Panc1 (cell line): ENCODE measurements at regions not wholly inside any gene's neighbourhood (a gene's known extent, or its start where the extent isn't known, plus 50 kb on each side); places are given as distances from the start of the nearest gene placed in this dataset.

Experiments used
- ATAC-seq: fragments of 200-7000 bp; cut with Tn5 transposase; 2 replicates; pipeline ENCODE4 v1.9.1; 2020; ENCODE audit warnings: mild to moderate bottlenecking, moderate library complexity
- BruUV-seq: library from RNA; stranded (reverse); fragments of 400-500 nt; replicated peaks from 2 replicates; lab custom pipeline; 2021; lab: Mats Ljungman, UMichigan
- CTCF ChIA-PET: fragments of 300-600 bp; sonication (Branson Sonifier 250); formaldehyde crosslinking; loops from one replicate; lab custom pipeline; 2022; ENCODE audit warnings: antibody characterized with exemption; lab: Charles Lee
- POLR2A ChIA-PET: fragments of 300-600 bp; sonication (Branson Sonifier 250); formaldehyde crosslinking; loops from one replicate; lab custom pipeline; 2022; ENCODE audit warnings: antibody characterized with exemption; lab: Charles Lee
- DNase-seq: peaks from one replicate; pipeline ENCODE4 v3.0.0-alpha.2; 2010; ENCODE audit warnings: low read depth, low spot score
- H3K27ac ChIP-seq: 2 replicates; pipeline ENCODE4 v1.5.1; 2011; ENCODE audit warnings: mild to moderate bottlenecking, low read length, inconsistent platforms
- H3K27me3 ChIP-seq: fragments of 200-500 bp; sonication (Bioruptor generic); 2 replicates; pipeline ENCODE4 v1.6.0; 2014; ENCODE audit warnings: low read length, inconsistent platforms; ENCODE audit not compliant: control insufficient read depth, insufficient read depth
- H3K36me3 ChIP-seq: fragments of 200-500 bp; sonication (Bioruptor generic); 2 replicates; pipeline ENCODE4 v1.5.1; 2014; ENCODE audit warnings: inconsistent platforms, mild to moderate bottlenecking, low read length, moderate library complexity; ENCODE audit not compliant: control insufficient read depth, insufficient read depth
- H3K4me1 ChIP-seq: 2 replicates; pipeline ENCODE4 v1.5.1; 2011; ENCODE audit warnings: inconsistent platforms, mild to moderate bottlenecking, low read length, moderate library complexity; ENCODE audit not compliant: control insufficient read depth, insufficient read depth
- H3K4me3 ChIP-seq, 2 experiments: 2 replicates each; pipeline ENCODE4 v1.5.1; 2011 to 2012; ENCODE audit warnings: low read depth in 2 of 2, low read length in 2 of 2, mild to moderate bottlenecking in 2 of 2, inconsistent platforms in 1 of 2, moderate library complexity in 1 of 2
- H3K9me3 ChIP-seq: fragments of 200-500 bp; sonication (Bioruptor generic); 2 replicates; pipeline ENCODE4 v1.5.1; 2014; ENCODE audit warnings: low read depth, mild to moderate bottlenecking, inconsistent platforms, low read length, moderate library complexity; ENCODE audit not compliant: control insufficient read depth, insufficient read depth
- POLR2AphosphoS5 ChIP-seq: IDR thresholded peaks from 2 replicates; pipeline ENCODE4 v1.6.1; 2012; ENCODE audit warnings: mild to moderate bottlenecking, low read depth, low read length, moderate library complexity
- SIN3A ChIP-seq: IDR thresholded peaks from 2 replicates; pipeline ENCODE4 v1.6.1; 2012; ENCODE audit warnings: low read depth, mild to moderate bottlenecking, low read length, moderate library complexity, borderline replicate concordance; ENCODE audit not compliant: insufficient read depth
- TCF7L2 ChIP-seq: IDR thresholded peaks from 2 replicates; pipeline ENCODE4 v1.6.1; 2011; ENCODE audit warnings: mild to moderate bottlenecking, low read depth, low read length, inconsistent platforms
- in situ Hi-C: cut with HindIII; loops from 2 replicates; pipeline ENCODE4 v1.10.0; 2016; ENCODE audit warnings: low sequenced_read_pairs, low pct_unique_long_range_greater_than_20kb
- intact Hi-C: fragments of 100-400 bp; cut with micrococcal nuclease; formaldehyde crosslinking; loops from one replicate; pipeline ENCODE4 v1.10.0; 2022; ENCODE audit not compliant: unreplicated experiment
- TF ChIP-seq, protein P1 (sequence below): fragments of 450-650 bp; IDR thresholded peaks from 2 replicates; pipeline ENCODE4 v1.5.1; 2017; ENCODE audit warnings: mild to moderate bottlenecking
- TF ChIP-seq, protein P2 (sequence below), 2 experiments: IDR thresholded peaks; 2 replicates each; pipeline ENCODE4 v1.6.1; 2011 to 2012; ENCODE audit warnings: low read depth in 2 of 2, control low read depth in 1 of 2, low read length in 1 of 2, mild to moderate bottlenecking in 1 of 2, moderate library complexity in 1 of 2; ENCODE audit not compliant: insufficient read depth in 1 of 2

DNA sequence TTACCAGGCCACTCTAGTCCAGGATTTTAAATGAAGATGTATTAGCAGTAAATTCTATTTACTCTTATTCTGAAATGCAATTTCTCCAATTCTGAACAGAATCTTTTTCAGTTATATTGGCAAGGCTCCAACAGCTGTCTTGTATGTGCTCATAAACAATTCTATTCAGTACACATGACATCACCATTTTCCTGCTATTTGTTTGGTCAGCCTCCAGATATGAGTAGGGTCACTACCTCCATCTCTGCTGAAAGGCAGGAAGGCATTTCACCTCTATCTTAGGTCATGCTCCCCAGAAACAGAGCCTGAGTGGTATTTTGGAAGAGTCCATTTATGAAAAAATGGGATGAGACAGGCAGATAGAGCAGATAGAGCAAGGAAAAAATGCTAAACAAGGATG is 151.1 kb upstream of the ADGRL3 start:
- POLR2A ChIA-PET: no interaction called here
- Histone ChIP-seq H3K9me3 (no peaks in the 10 kb centered on the region), H3K27ac (no peak overlapping the region), H3K36me3 (no peaks in the 10 kb centered on the region), H3K4me3 (no peak overlapping the region), H3K27me3 (no peaks in the 10 kb centered on the region), H3K4me1 (no peaks in the 10 kb centered on the region)
- in situ Hi-C loops (no loop called here), intact Hi-C loops (no loop called here)
- CTCF ChIA-PET: no interaction called here
- no peak for ATAC-seq
- no peak for DNase-seq
- BruUV-seq: no TSS peak
- TF ChIP-seq SIN3A (no peak), POLR2AphosphoS5 (no peak), TCF7L2 (no peak)
- TF ChIP-seq, protein P1, sequence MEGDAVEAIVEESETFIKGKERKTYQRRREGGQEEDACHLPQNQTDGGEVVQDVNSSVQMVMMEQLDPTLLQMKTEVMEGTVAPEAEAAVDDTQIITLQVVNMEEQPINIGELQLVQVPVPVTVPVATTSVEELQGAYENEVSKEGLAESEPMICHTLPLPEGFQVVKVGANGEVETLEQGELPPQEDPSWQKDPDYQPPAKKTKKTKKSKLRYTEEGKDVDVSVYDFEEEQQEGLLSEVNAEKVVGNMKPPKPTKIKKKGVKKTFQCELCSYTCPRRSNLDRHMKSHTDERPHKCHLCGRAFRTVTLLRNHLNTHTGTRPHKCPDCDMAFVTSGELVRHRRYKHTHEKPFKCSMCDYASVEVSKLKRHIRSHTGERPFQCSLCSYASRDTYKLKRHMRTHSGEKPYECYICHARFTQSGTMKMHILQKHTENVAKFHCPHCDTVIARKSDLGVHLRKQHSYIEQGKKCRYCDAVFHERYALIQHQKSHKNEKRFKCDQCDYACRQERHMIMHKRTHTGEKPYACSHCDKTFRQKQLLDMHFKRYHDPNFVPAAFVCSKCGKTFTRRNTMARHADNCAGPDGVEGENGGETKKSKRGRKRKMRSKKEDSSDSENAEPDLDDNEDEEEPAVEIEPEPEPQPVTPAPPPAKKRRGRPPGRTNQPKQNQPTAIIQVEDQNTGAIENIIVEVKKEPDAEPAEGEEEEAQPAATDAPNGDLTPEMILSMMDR: no peak
- TF ChIP-seq, protein P2, sequence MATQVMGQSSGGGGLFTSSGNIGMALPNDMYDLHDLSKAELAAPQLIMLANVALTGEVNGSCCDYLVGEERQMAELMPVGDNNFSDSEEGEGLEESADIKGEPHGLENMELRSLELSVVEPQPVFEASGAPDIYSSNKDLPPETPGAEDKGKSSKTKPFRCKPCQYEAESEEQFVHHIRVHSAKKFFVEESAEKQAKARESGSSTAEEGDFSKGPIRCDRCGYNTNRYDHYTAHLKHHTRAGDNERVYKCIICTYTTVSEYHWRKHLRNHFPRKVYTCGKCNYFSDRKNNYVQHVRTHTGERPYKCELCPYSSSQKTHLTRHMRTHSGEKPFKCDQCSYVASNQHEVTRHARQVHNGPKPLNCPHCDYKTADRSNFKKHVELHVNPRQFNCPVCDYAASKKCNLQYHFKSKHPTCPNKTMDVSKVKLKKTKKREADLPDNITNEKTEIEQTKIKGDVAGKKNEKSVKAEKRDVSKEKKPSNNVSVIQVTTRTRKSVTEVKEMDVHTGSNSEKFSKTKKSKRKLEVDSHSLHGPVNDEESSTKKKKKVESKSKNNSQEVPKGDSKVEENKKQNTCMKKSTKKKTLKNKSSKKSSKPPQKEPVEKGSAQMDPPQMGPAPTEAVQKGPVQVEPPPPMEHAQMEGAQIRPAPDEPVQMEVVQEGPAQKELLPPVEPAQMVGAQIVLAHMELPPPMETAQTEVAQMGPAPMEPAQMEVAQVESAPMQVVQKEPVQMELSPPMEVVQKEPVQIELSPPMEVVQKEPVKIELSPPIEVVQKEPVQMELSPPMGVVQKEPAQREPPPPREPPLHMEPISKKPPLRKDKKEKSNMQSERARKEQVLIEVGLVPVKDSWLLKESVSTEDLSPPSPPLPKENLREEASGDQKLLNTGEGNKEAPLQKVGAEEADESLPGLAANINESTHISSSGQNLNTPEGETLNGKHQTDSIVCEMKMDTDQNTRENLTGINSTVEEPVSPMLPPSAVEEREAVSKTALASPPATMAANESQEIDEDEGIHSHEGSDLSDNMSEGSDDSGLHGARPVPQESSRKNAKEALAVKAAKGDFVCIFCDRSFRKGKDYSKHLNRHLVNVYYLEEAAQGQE (IDR thresholded peaks at IDR 0.05; ENCODE audit: insufficient read depth in 1 of 2, low read depth in 2 of 2, low read length in 1 of 2): no peak

DNA sequence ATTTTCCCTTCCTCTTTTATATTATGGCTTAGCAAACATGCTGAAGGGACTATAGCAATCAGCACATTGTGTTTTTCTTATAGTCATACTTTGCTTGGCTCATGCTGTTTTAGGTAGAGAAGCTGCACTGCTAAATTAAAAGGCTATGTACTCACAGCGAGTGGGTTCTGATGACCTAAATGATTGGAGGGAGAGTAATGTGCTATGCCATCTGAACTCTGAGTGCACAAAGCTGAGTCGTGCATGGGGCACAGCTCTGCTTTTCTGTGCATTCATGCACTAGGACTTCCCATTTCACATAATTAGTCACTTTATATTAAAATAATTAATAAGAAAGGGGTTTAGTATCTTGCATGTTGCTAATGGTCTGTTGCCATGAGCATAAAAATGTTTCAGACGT is 132.7 kb upstream of the ADGRL3 start:
- Histone ChIP-seq H3K9me3 (no peaks in the 10 kb centered on the region), H3K36me3 (no peaks in the 10 kb centered on the region), H3K4me3 (no peak overlapping the region), H3K27ac (no peak overlapping the region), H3K4me1 (no peaks in the 10 kb centered on the region), H3K27me3 (no peaks in the 10 kb centered on the region)
- in situ Hi-C loops (no loop called here), intact Hi-C loops (no loop called here)
- ATAC-seq (no peak), DNase-seq (no peak)
- TF ChIP-seq TCF7L2: no peak
- no TSS peak for BruUV-seq
- ChIA-PET CTCF (no interaction called here), POLR2A (no interaction called here)

DNA sequence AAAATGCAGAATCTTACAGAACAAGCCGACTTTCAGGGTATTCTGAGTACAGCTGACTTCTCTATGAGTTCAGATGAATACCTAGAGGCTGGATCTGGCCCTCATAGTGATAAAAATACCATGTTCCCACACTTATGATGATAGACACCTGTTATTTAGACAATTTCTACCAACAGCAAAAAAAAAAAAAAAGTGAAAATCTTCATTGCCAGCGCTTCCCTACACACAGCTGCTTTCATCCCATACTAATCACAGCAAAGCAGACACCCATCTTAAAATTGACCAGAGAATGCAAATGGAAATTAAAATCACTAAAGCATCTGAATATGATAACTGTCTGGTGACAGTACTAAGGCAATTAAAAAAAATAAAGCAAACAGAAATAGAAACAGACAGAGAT is 132.1 kb upstream of the ADGRL3 start:
- TF ChIP-seq TCF7L2: no peak
- Histone ChIP-seq H3K9me3 (no peaks in the 10 kb centered on the region), H3K27me3 (no peaks in the 10 kb centered on the region), H3K36me3 (no peaks in the 10 kb centered on the region), H3K4me3 (no peak overlapping the region), H3K4me1 (no peaks in the 10 kb centered on the region), H3K27ac (no peak overlapping the region)
- no TSS peak for BruUV-seq
- ChIA-PET CTCF (no interaction called here), POLR2A (no interaction called here)
- DNase-seq (no peak), ATAC-seq (no peak)
- in situ Hi-C loops (no loop called here), intact Hi-C loops (no loop called here)
